Mucosa of descending colon (tissue), 3 donors: ENCODE measurements at regions not wholly inside any gene's neighbourhood (a gene's known extent, or its start where the extent isn't known, plus 50 kb on each side); places are given as distances from the start of the nearest gene placed in this dataset.

ENCODE experiments used
- ATAC-seq: fragments of 200-7000 bp; cut with Tn5 transposase; one replicate; pipeline ENCODE4 v1.9.1; 2020; ENCODE audit warnings: mild to moderate bottlenecking, moderate library complexity
- DNase-seq, 3 donors: peaks; one replicate each; pipeline ENCODE4 v3.0.0-alpha.2; 2020
- H3K36me3 ChIP-seq: fragments of 200-600 bp; one replicate; pipeline ENCODE4 v1.8.0; 2021; ENCODE audit warnings: low read depth, mild to moderate bottlenecking
- H3K4me1 ChIP-seq: fragments of 200-600 bp; one replicate; pipeline ENCODE4 v1.8.0; 2021; ENCODE audit warnings: low read depth, mild to moderate bottlenecking
- H3K4me3 ChIP-seq: fragments of 200-600 bp; one replicate; pipeline ENCODE4 v1.8.0; 2021; ENCODE audit warnings: mild to moderate bottlenecking
- H3K9me3 ChIP-seq: fragments of 200-600 bp; one replicate; pipeline ENCODE4 v1.8.0; 2021; ENCODE audit warnings: mild to moderate bottlenecking
- CTCF ChIP-seq: fragments of 200-600 bp; IDR thresholded peaks from one replicate; pipeline ENCODE4 v1.8.0; 2022; ENCODE audit warnings: antibody characterized with exemption, mild to moderate bottlenecking
- intact Hi-C, 2 donors: fragments of 100-400 bp; cut with DNase I in 1 of 2; cut with micrococcal nuclease in 1 of 2; formaldehyde crosslinking; loops; one replicate each; pipeline versions ENCODE4 v1.11.0 to v1.11.1; 2022; cut with DNase I, micrococcal nuclease
- donor health status: DM: no; HTN: no; CAD: no; lungs with moderate emphysema.
- donor health status: DM: no; HTN: no; CAD: no.
- donor health status: DM: no; HTN: yes; CAD: no.

DNA sequence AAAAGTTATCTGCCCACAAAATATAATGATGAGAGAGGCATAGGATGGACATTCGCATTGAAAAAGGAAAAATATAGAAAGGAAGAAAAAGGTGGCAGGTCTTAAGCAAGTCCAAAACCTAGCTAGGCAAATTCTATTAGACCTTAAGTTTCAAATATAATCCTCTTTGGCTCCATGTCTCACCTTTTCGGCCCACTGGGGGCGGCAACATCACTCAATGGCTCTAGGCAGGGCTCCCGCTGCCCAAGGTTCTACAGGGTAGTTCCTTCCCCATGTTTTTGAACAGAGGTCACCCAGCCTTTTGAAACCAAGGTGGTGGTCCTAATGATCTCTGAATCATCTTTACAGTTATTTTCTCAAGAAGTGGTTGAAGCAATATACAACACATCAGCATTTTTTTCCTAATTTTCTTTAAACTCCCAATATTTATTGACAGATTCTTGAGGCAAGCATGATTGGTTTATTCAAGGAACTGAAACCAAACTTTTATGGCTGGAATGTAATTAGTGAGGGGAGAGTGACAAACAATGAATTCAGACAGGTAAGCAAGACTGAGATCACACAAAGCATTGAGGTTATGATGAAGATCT lies 309.4 kb downstream of the ANTXR2 start:
- TF ChIP-seq CTCF = no peak
- intact Hi-C loops = no loop called here

DNA sequence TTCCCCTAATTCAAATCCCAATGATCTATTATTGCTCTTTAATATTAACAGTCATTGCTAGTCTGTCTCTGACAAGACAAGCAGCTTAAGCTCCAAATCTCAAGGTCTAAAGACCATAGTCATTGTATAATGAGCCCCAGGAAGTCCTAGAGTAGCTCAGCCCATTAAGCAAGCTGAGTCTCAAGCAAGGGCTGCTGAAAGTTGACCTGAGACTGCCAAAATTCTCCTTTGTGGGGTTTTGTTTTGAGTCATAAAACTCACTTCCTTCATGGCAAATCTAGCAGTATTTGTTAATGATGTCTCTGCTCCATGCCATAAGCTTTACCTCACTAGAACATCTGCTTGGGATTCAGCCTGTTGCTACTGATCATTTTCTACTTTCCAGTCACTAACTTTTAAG lies 313.2 kb downstream of the ANTXR2 start:
- no peak for DNase-seq
- no peak for TF ChIP-seq CTCF
- intact Hi-C loops = no loop called here
- Histone ChIP-seq H3K36me3 (no peaks in the 10 kb centered on the region), H3K4me1 (no peaks in the 10 kb centered on the region), H3K9me3 (no peaks in the 10 kb centered on the region), H3K4me3 (no peak overlapping the region)
- ATAC-seq = no peak

More for the DNA sequence above, 309.4 kb downstream of the ANTXR2 start:
- no peak for DNase-seq
- ATAC-seq = no peak
- Histone ChIP-seq H3K4me3 (no peak overlapping the region), H3K9me3 (peaks cover 13% of the 10 kb centered on the region), H3K36me3 (no peaks in the 10 kb centered on the region), H3K4me1 (no peaks in the 10 kb centered on the region)

- H3K4me3 ChIP-seq = no peak overlapping the region
- TF ChIP-seq CTCF = no peak
- no peaks in the 10 kb centered on the region for H3K9me3 ChIP-seq
- DNase-seq (no peak), ATAC-seq (no peak)
- intact Hi-C loops = no loop called here
- no peaks in the 10 kb centered on the region for H3K4me1 ChIP-seq
- H3K36me3 ChIP-seq = no peaks in the 10 kb centered on the region
Measured at GRCh38 chr4:79757600-79757999, 315.4 kb downstream of the ANTXR2 start.

DNA sequence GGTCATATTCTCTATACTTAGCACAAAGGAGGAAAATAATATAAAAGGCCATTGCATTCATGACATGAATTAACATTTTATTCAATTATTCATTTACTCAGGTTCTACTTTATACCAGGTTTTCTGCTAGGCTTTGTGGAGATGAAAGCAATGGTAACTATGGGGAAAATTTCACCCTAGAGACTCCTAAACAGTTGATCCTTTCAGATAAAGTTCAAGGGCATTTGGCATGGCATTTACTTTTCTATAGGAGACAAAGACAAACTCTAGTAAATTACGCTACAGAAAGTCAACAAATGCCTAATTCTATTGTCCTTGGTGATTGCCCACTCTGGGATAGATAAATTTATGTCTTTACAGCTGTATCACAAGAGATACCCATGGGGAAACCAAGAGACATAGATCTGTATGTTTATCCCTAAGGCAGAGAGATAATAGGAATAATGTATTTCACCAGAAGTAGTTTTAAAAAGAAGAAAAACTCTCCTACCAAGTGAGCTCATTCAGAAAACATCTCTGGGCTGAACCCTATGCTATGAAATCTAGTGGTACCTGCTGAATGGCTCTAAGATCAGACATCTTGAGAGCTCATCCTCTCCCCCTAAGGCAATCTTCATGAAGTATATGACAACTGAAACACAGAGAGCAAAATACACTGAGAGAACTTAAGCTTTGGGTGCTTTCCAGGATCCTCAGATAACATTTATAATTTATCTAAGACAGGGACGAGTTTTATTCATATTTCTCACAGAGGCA lies 316.7 kb downstream of the ANTXR2 start:
- Histone ChIP-seq H3K4me3 (no peak overlapping the region), H3K9me3 (no peaks in the 10 kb centered on the region), H3K36me3 (no peaks in the 10 kb centered on the region), H3K4me1 (no peaks in the 10 kb centered on the region)
- ATAC-seq = no peak
- no peak for TF ChIP-seq CTCF
- no peak for DNase-seq
- intact Hi-C loops = no loop called here

DNA sequence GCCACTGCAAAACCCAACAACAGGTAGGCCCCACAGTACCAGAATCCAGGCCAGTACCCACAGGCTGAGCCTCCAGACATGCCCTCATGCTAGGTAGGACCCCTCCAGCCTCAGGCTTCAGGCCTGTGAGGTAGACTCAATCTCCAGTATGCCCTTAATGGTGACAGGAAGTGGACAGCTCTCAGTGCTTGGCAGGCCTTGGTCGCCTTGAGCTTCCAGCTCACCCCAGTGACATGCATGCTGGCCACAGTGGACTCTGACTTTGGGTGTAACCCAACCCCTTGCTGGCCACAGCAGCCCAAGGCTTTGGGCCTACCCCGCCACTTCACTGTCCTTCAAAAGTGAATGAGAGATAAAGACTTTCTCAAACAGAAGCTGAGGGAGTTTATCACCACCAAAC lies 324.2 kb downstream of the ANTXR2 start:
- intact Hi-C loops = no loop called here
- DNase-seq (no peak), ATAC-seq (no peak)

More for the DNA sequence above, 324.2 kb downstream of the ANTXR2 start:
- H3K36me3 ChIP-seq = no peaks in the 10 kb centered on the region
- H3K4me3 ChIP-seq = no peak overlapping the region
- no peaks in the 10 kb centered on the region for H3K9me3 ChIP-seq
- TF ChIP-seq CTCF = no peak
- H3K4me1 ChIP-seq = no peaks in the 10 kb centered on the region
